ENCODE measurements at regions not wholly inside any gene's neighbourhood (a gene's known extent, or its start where the extent isn't known, plus 50 kb on each side); places are given as distances from the start of the nearest gene placed in this dataset.

DNA sequence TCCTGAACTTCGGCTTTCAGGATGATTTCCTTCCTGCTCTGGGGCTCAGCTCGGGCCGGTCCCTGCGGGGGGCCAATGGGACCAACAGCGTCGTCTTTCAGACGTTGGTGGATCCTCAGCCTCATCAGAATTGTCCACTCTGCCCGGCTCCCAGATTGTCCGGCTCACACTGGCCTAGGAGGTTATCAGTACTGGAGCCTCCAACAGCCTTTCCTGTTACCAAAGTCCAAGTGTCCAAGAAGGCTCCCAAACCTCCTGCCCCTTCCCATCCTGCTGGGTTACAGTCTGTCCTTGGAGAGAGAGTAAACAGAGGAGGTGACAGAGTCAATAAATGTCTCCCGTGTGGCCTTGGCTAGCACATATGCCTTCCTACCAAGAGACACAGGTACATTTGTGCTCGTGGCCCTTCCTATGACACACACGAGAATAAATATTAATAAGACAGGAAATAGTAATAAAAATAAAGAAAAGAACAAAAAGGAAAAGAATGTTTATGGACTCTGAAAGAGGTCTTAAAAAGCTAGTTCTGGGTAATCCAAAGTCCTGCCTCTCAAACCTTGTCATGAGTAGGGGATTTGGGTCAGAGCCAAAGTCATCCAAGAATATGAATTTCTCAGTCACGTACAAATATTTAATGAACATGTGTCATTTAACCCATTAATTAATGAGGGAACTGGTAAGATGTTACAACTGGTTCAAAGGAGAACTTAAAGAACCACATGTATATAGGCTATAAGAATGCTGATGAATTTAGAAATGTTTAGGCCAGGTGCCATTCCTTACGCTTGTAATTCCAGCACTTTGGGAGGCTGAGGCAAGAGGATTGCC lies 80.8 kb upstream of the SLC2A1 start:
- Histone ChIP-seq H3F3A (replicated peaks; ENCODE audit: insufficient read depth) (no peaks in the 10 kb centered on the region), H3K79me2 (ENCODE audit: insufficient read depth) (no peaks in the 10 kb centered on the region), H3K9ac (no peak overlapping the region), H3K36me3 (replicated peaks in 1 of 2; ENCODE audit: control insufficient read depth in 1 of 2, insufficient read depth in 2 of 2, low read length in 1 of 2) (no peaks in the 10 kb centered on the region), H3K27ac (ENCODE audit: low read depth in 2 of 2, low read length in 1 of 2) (no peak overlapping the region), H3K27me3 (ENCODE audit: insufficient read depth) (no peaks in the 10 kb centered on the region), H3K4me1 (ENCODE audit: control insufficient read depth in 1 of 2, insufficient read depth in 2 of 2, low read depth in 1 of 2, low read length in 1 of 2) (no peaks in the 10 kb centered on the region; a peak in 1 of 4 replicates), H4K20me1 (ENCODE audit: insufficient read depth) (no peaks in the 10 kb centered on the region), H3K4me3 (ENCODE audit: low read depth in 2 of 2, low read length in 1 of 2) (no peak overlapping the region), H2AFZ (ENCODE audit: low read depth) (no peak overlapping the region), H3K4me2 (no peak overlapping the region), H3K9me3 (no peaks in the 10 kb centered on the region), H3K9me2 (no peaks in the 10 kb centered on the region)
- DNase-seq, result no peak
- ChIA-PET CTCF (interaction anchor here (1.1 kb wide), 1 partner anchor 34 kb away, joined by 3 read pairs; no protein-coding TSS in a partner anchor), POLR2A (no interaction called here)
- 72% methylated on average over 13 of the region's 14 CpGs for WGBS (ENCODE audit: low lambda C conversion rate)
- TF ChIP-seq TAF1 (IDR thresholded peaks at IDR 0.05; ENCODE audit: borderline replicate concordance, low read depth, low read length), result no peak
- TF ChIP-seq NRF1 (IDR thresholded peaks at IDR 0.05; ENCODE audit: low read depth, low read length), result no peak

DNA sequence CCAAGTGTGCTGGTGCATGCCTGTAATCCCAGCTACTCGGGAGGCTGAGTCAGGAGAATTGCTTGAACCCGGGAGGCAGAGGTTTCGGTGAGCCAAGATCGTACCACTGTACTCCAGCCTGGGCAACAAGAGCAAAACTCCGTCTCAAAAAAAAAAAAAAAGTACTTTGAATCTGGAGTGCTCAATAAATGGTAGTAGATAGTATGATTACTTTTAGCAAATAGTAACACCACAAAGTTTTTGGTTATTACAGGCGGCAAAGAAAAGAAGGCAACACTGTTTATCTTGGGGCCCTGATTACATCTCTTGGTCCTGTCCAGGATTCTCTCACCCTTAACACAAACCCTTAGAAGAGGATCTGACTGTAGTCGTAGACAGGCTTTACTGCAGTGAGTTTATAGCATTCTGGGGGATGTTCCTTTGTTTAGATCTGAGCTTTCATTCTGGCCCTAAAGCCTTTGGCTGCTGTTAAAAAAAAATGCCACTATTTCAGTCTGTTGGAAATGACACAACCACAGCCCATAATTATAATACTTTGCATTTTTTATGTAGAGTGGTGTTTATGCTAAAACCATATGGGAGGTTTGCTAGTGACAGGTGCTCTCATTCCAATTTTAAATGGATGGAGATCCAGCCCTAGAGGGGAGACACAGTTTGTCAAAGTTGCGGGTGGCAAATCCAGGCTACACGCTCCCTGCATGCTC lies 79.7 kb upstream of the SLC2A1 start:
- ChIA-PET POLR2A (no interaction called here), CTCF (interaction anchor here (1.1 to 1.4 kb wide), 2 partner anchors 35 to 67 kb away, joined by 3 read pairs; no protein-coding TSS in a partner anchor)
- H2AFZ ChIP-seq (ENCODE audit: low read depth), result no peak overlapping the region
- no peak overlapping the region for H3K9ac ChIP-seq
- no peaks in the 10 kb centered on the region for H3K9me3 ChIP-seq
- no peaks in the 10 kb centered on the region for H3F3A ChIP-seq (replicated peaks; ENCODE audit: insufficient read depth)
- H4K20me1 ChIP-seq (ENCODE audit: insufficient read depth), result no peaks in the 10 kb centered on the region
- no peaks in the 10 kb centered on the region for H3K79me2 ChIP-seq (ENCODE audit: insufficient read depth)
- H3K27ac ChIP-seq (ENCODE audit: low read depth in 2 of 2, low read length in 1 of 2), result no peak overlapping the region
- H3K9me2 ChIP-seq, result no peaks in the 10 kb centered on the region
- no peak overlapping the region for H3K4me2 ChIP-seq
- H3K4me1 ChIP-seq (ENCODE audit: control insufficient read depth in 1 of 2, insufficient read depth in 2 of 2, low read depth in 1 of 2, low read length in 1 of 2), result no peaks in the 10 kb centered on the region
- no peak overlapping the region for H3K4me3 ChIP-seq (ENCODE audit: low read depth in 2 of 2, low read length in 1 of 2)
- no peak for DNase-seq
- TF ChIP-seq, protein P1, sequence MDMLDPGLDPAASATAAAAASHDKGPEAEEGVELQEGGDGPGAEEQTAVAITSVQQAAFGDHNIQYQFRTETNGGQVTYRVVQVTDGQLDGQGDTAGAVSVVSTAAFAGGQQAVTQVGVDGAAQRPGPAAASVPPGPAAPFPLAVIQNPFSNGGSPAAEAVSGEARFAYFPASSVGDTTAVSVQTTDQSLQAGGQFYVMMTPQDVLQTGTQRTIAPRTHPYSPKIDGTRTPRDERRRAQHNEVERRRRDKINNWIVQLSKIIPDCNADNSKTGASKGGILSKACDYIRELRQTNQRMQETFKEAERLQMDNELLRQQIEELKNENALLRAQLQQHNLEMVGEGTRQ (IDR thresholded peaks at IDR 0.05; ENCODE audit: borderline replicate concordance, low read depth, low read length), result no peak
- TF ChIP-seq RAD21 (IDR thresholded peaks at IDR 0.05; ENCODE audit: low read length) (no peak), TAF1 (IDR thresholded peaks at IDR 0.05; ENCODE audit: borderline replicate concordance, low read depth, low read length) (no peak)
- no peaks in the 10 kb centered on the region for H3K27me3 ChIP-seq (ENCODE audit: insufficient read depth)
- H3K36me3 ChIP-seq (replicated peaks in 1 of 2; ENCODE audit: control insufficient read depth in 1 of 2, insufficient read depth in 2 of 2, low read length in 1 of 2), result no peaks in the 10 kb centered on the region
- 85% methylated on average over 9 of the region's 9 CpGs for WGBS (ENCODE audit: low lambda C conversion rate)

DNA sequence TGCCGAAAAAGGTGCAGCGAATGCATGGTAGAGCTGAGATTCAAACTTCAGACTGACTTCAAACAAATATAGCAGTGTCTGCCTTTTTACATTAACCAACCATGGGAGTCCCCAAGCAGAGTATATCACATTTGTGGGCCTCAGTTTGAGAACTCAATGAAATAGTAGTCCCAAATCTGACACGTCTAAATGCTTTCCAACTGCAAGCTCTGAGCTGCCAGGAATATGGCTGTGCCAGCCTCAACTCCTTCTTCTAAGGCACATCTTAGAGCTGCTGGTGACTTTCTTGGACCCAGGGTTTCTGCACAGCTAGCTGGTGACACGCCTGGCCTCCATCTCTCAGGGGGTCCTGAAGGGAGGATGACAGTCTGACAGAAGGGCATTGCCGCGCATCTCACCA lies 78.8 kb upstream of the SLC2A1 start:
- H2AFZ ChIP-seq (ENCODE audit: low read depth), result no peak overlapping the region
- H3F3A ChIP-seq (replicated peaks; ENCODE audit: insufficient read depth), result no peaks in the 10 kb centered on the region
- 85% methylated on average over 5 of the region's 6 CpGs for WGBS (ENCODE audit: low lambda C conversion rate)
- TF ChIP-seq TAF1 (IDR thresholded peaks at IDR 0.05; ENCODE audit: borderline replicate concordance, low read depth, low read length) (no peak), RXRA (IDR thresholded peaks at IDR 0.05; ENCODE audit: borderline replicate concordance, low read depth) (no peak)
- H3K4me3 ChIP-seq (ENCODE audit: low read depth in 2 of 2, low read length in 1 of 2), result no peak overlapping the region
- ChIA-PET CTCF (interaction anchor here (1.0 to 1.4 kb wide), 2 partner anchors 10 to 66 kb away, joined by 3 read pairs; no protein-coding TSS in a partner anchor), POLR2A (no interaction called here)
- H4K20me1 ChIP-seq (ENCODE audit: insufficient read depth), result no peaks in the 10 kb centered on the region
- H3K4me1 ChIP-seq (ENCODE audit: control insufficient read depth in 1 of 2, insufficient read depth in 2 of 2, low read depth in 1 of 2, low read length in 1 of 2), result no peaks in the 10 kb centered on the region
- H3K9me2 ChIP-seq, result no peaks in the 10 kb centered on the region
- H3K36me3 ChIP-seq (replicated peaks in 1 of 2; ENCODE audit: control insufficient read depth in 1 of 2, insufficient read depth in 2 of 2, low read length in 1 of 2), result no peaks in the 10 kb centered on the region
- no peak overlapping the region for H3K4me2 ChIP-seq
- H3K27me3 ChIP-seq (ENCODE audit: insufficient read depth), result no peaks in the 10 kb centered on the region
- H3K9ac ChIP-seq, result no peak overlapping the region
- no peak overlapping the region for H3K27ac ChIP-seq (ENCODE audit: low read depth in 2 of 2, low read length in 1 of 2)
- H3K79me2 ChIP-seq (ENCODE audit: insufficient read depth), result no peaks in the 10 kb centered on the region
- H3K9me3 ChIP-seq, result no peaks in the 10 kb centered on the region
- no peak for DNase-seq

Measured in SK-N-SH (cell line).